Neural cell (in vitro differentiated cells): ENCODE measurements at regions not wholly inside any gene's neighbourhood (a gene's known extent, or its start where the extent isn't known, plus 50 kb on each side); places are given as distances from the start of the nearest gene placed in this dataset.

Experiments
- H2AFZ ChIP-seq: fragments of 200-600, 300-800 bp; sonication (generic), shearing (Covaris generic); 2 replicates; pipeline ENCODE4 v1.6.0; 2014; ENCODE audit warnings: low read depth, mild to moderate bottlenecking, antibody characterized with exemption, low read length, moderate library complexity
- H3F3A ChIP-seq: fragments of 200-600 bp; shearing (Covaris generic); 2 replicates; pipeline ENCODE4 v1.6.1; 2016; ENCODE audit warnings: mild to moderate bottlenecking, moderate library complexity, mixed read lengths, antibody characterized with exemption, low read length; ENCODE audit not compliant: insufficient read depth, poor library complexity, severe bottlenecking
- H3K27ac ChIP-seq: fragments of 200-600, 300-800 bp; sonication (generic), shearing (Covaris generic); 2 replicates; pipeline ENCODE4 v1.5.1; 2014; ENCODE audit warnings: mild to moderate bottlenecking, low read length, moderate library complexity
- H3K27me3 ChIP-seq: fragments of 300-800, 200-600 bp; sonication (generic), shearing (Covaris generic); 2 replicates; pipeline ENCODE4 v1.6.0; 2014; ENCODE audit warnings: mild to moderate bottlenecking, low read depth, low read length, moderate library complexity; ENCODE audit not compliant: insufficient read depth
- H3K36me3 ChIP-seq: fragments of 300-800, 200-600 bp; sonication (generic), shearing (Covaris generic); 2 replicates; pipeline ENCODE4 v1.5.1; 2014; ENCODE audit warnings: mild to moderate bottlenecking, antibody characterized with exemption, low read length, moderate library complexity; ENCODE audit not compliant: insufficient read depth
- H3K4me2 ChIP-seq: fragments of 300-800, 200-600 bp; sonication (generic), shearing (Covaris generic); 2 replicates; pipeline ENCODE4 v1.6.0; 2014; ENCODE audit warnings: mild to moderate bottlenecking, low read length
- H3K4me3 ChIP-seq: fragments of 300-800, 200-600 bp; sonication (generic), shearing (Covaris generic); 2 replicates; pipeline ENCODE4 v1.5.1; 2014; ENCODE audit warnings: mild to moderate bottlenecking, low read length, moderate library complexity
- H3K79me2 ChIP-seq: fragments of 200-600 bp; shearing (Covaris generic); replicated peaks from 2 replicates; pipeline ENCODE4 v1.6.0; 2014; ENCODE audit warnings: mild to moderate bottlenecking, low read length, moderate library complexity; ENCODE audit not compliant: insufficient read depth
- H3K9ac ChIP-seq: fragments of 300-800, 200-600 bp; sonication (generic), shearing (Covaris generic); 2 replicates; pipeline ENCODE4 v1.6.1; 2016; ENCODE audit warnings: mild to moderate bottlenecking, low read length, mixed read lengths
- H3K9me2 ChIP-seq: fragments of 200-600 bp; shearing (Covaris generic); 2 replicates; pipeline ENCODE4 v1.6.1; 2016; ENCODE audit warnings: mild to moderate bottlenecking, low read length, mixed read lengths; ENCODE audit not compliant: insufficient read depth
- H3K9me3 ChIP-seq: fragments of 200-600, 300-800 bp; sonication (generic), shearing (Covaris generic); 2 replicates; pipeline ENCODE4 v1.6.1; 2016; ENCODE audit warnings: mild to moderate bottlenecking, mixed run types, low read length, moderate library complexity, mixed read lengths
- H4K20me1 ChIP-seq: fragments of 200-600 bp; shearing (Covaris generic); 2 replicates; pipeline ENCODE4 v1.6.1; 2016; ENCODE audit warnings: mild to moderate bottlenecking, mixed run types; ENCODE audit not compliant: insufficient read depth
- EP300 ChIP-seq: fragments of 450-650 bp; conservative IDR thresholded peaks from 2 replicates; pipeline ENCODE4 v1.6.1; 2014; ENCODE audit warnings: antibody characterized with exemption, mild to moderate bottlenecking, moderate library complexity; ENCODE audit not compliant: poor library complexity, severe bottlenecking
- EZH2 ChIP-seq: fragments of 200-600, 300-800 bp; shearing (Covaris generic), sonication (generic); IDR thresholded peaks from 2 replicates; pipeline ENCODE4 v1.6.1; 2014; ENCODE audit warnings: antibody characterized with exemption, low read length, borderline replicate concordance, mild to moderate bottlenecking; ENCODE audit not compliant: insufficient read depth, poor library complexity, severe bottlenecking
- MXI1 ChIP-seq: fragments of 450-650 bp; conservative IDR thresholded peaks from 2 replicates; pipeline ENCODE4 v1.6.1; 2014; ENCODE audit warnings: antibody characterized with exemption, mild to moderate bottlenecking; ENCODE audit not compliant: poor library complexity, severe bottlenecking
- POLR2AphosphoS5 ChIP-seq: IDR thresholded peaks from 2 replicates; pipeline ENCODE4 v1.6.1; 2012
- RAD21 ChIP-seq: fragments of 450-650 bp; conservative IDR thresholded peaks from 2 replicates; pipeline ENCODE4 v1.6.1; 2014; ENCODE audit warnings: antibody characterized with exemption, mild to moderate bottlenecking, moderate library complexity
- REST ChIP-seq: IDR thresholded peaks from 2 replicates; pipeline ENCODE4 v1.6.1; 2012; ENCODE audit warnings: borderline replicate concordance
- SMC3 ChIP-seq: fragments of 450-650 bp; conservative IDR thresholded peaks from 2 replicates; pipeline ENCODE4 v1.6.1; 2014; ENCODE audit warnings: antibody characterized with exemption, mild to moderate bottlenecking, moderate library complexity; ENCODE audit not compliant: poor library complexity
- TAF1 ChIP-seq: IDR thresholded peaks from 2 replicates; pipeline ENCODE4 v1.6.1; 2012; ENCODE audit warnings: low read depth
- TF ChIP-seq, protein P1 (sequence below): fragments of 450-650 bp; IDR thresholded peaks from 2 replicates; pipeline ENCODE4 v1.5.1; 2014; ENCODE audit warnings: antibody characterized with exemption, mild to moderate bottlenecking, moderate library complexity; ENCODE audit not compliant: poor library complexity, severe bottlenecking

- TF ChIP-seq REST (no peak), RAD21 (no peak)
Observed at GRCh38 chr6:134589512-134589911, 271.6 kb upstream of the SGK1 start (continued).

- Histone ChIP-seq H3K9me3 (no peaks in the 10 kb centered on the region), H4K20me1 (no peaks in the 10 kb centered on the region), H3K27ac (no peak overlapping the region), H3K4me3 (no peak overlapping the region), H3K36me3 (no peaks in the 10 kb centered on the region), H3K4me2 (no peak overlapping the region), H2AFZ (no peak overlapping the region), H3F3A (no peaks in the 10 kb centered on the region), H3K27me3 (no peaks in the 10 kb centered on the region), H3K9me2 (no peaks in the 10 kb centered on the region), H3K9ac (no peak overlapping the region), H3K79me2 (no peaks in the 10 kb centered on the region)
- TF ChIP-seq, protein P1, sequence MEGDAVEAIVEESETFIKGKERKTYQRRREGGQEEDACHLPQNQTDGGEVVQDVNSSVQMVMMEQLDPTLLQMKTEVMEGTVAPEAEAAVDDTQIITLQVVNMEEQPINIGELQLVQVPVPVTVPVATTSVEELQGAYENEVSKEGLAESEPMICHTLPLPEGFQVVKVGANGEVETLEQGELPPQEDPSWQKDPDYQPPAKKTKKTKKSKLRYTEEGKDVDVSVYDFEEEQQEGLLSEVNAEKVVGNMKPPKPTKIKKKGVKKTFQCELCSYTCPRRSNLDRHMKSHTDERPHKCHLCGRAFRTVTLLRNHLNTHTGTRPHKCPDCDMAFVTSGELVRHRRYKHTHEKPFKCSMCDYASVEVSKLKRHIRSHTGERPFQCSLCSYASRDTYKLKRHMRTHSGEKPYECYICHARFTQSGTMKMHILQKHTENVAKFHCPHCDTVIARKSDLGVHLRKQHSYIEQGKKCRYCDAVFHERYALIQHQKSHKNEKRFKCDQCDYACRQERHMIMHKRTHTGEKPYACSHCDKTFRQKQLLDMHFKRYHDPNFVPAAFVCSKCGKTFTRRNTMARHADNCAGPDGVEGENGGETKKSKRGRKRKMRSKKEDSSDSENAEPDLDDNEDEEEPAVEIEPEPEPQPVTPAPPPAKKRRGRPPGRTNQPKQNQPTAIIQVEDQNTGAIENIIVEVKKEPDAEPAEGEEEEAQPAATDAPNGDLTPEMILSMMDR = no peak
- no peak for TF ChIP-seq EZH2
- TF ChIP-seq SMC3 = no peak
- TF ChIP-seq TAF1 = no peak
- no peak for TF ChIP-seq RAD21
- no peak for TF ChIP-seq EP300
- no peak for TF ChIP-seq MXI1
- no peak for TF ChIP-seq POLR2AphosphoS5
- no peak for TF ChIP-seq REST
Observed at GRCh38 chr6:134588267-134588666, 270.4 kb upstream of the SGK1 start.
